Neuronal stem cell (in vitro differentiated cells): ENCODE measurements at regions not wholly inside any gene's neighbourhood (a gene's known extent, or its start where the extent isn't known, plus 50 kb on each side); places are given as distances from the start of the nearest gene placed in this dataset.

Source experiments
- DNase-seq: peaks from one replicate; pipeline ENCODE4 v3.0.0-alpha.2; 2013; ENCODE audit warnings: low spot score
- H2AFZ ChIP-seq: one replicate; pipeline ENCODE4 v1.6.1; 2013; ENCODE audit warnings: mild to moderate bottlenecking, low read length, inconsistent platforms
- H2AK5ac ChIP-seq: 2 replicates; pipeline ENCODE4 v1.6.1; 2013; ENCODE audit warnings: low read depth, mild to moderate bottlenecking, inconsistent platforms, low read length, moderate library complexity, mixed read lengths
- H2BK120ac ChIP-seq: 2 replicates; pipeline ENCODE4 v1.6.1; 2013; ENCODE audit warnings: low read depth, mild to moderate bottlenecking, inconsistent platforms, low read length, moderate library complexity, mixed read lengths
- H2BK12ac ChIP-seq: one replicate; pipeline ENCODE4 v1.6.1; 2013; ENCODE audit warnings: low read length, inconsistent platforms
- H2BK15ac ChIP-seq: 2 replicates; pipeline ENCODE4 v1.6.1; 2013; ENCODE audit warnings: mild to moderate bottlenecking, low read length, inconsistent platforms, mixed read lengths
- H2BK5ac ChIP-seq: one replicate; pipeline ENCODE4 v1.6.1; 2013; ENCODE audit warnings: inconsistent platforms, mild to moderate bottlenecking, low read length, moderate library complexity
- H3K14ac ChIP-seq: one replicate; pipeline ENCODE4 v1.6.1; 2013; ENCODE audit warnings: low read length, inconsistent platforms
- H3K18ac ChIP-seq: 2 replicates; pipeline ENCODE4 v1.6.1; 2013; ENCODE audit warnings: low read length, inconsistent platforms
- H3K23ac ChIP-seq: 2 replicates; pipeline ENCODE4 v1.6.1; 2013; ENCODE audit warnings: low read depth, mild to moderate bottlenecking, mixed read lengths, low read length, inconsistent platforms; ENCODE audit not compliant: poor library complexity
- H3K27ac ChIP-seq: replicated peaks from 3 replicates; pipeline ENCODE4 v1.5.1; 2013; ENCODE audit warnings: low read length, inconsistent platforms
- H3K27me3 ChIP-seq, 3 experiments: 2 replicates each; pipeline ENCODE4 v1.6.1; 2013; ENCODE audit warnings: low read length in 3 of 3, mild to moderate bottlenecking in 2 of 3, inconsistent platforms in 1 of 3, low read depth in 1 of 3, mixed read lengths in 1 of 3, moderate library complexity in 1 of 3; ENCODE audit not compliant: control insufficient read depth in 3 of 3, insufficient read depth in 3 of 3
- H3K36me3 ChIP-seq, 2 donors: replicated peaks in 1 of 2; 2 replicates each; pipeline ENCODE4 v1.6.1; 2013; ENCODE audit warnings: low read length in 2 of 2; ENCODE audit not compliant: control insufficient read depth in 2 of 2, insufficient read depth in 2 of 2
- H3K4ac ChIP-seq: 2 replicates; pipeline ENCODE4 v1.6.1; 2013; ENCODE audit warnings: inconsistent platforms, mild to moderate bottlenecking, low read length, moderate library complexity
- H3K4me1 ChIP-seq, 2 donors: 1 replicate in 1 of 2; 2 replicates in 1 of 2; pipeline ENCODE4 v1.6.1; 2013; ENCODE audit warnings: low read length in 2 of 2, low read depth in 1 of 2; ENCODE audit not compliant: control insufficient read depth in 2 of 2, insufficient read depth in 1 of 2
- H3K4me2 ChIP-seq: one replicate; pipeline ENCODE4 v1.6.1; 2013; ENCODE audit warnings: mild to moderate bottlenecking, low read length, inconsistent platforms; ENCODE audit not compliant: insufficient read depth, poor library complexity, severe bottlenecking
- H3K4me3 ChIP-seq, 2 donors: 2 replicates each; pipeline ENCODE4 v1.5.1; 2013; ENCODE audit warnings: low read length in 2 of 2, mild to moderate bottlenecking in 2 of 2, inconsistent platforms in 1 of 2, moderate library complexity in 1 of 2
- H3K79me1 ChIP-seq: one replicate; pipeline ENCODE4 v1.6.1; 2013; ENCODE audit warnings: low read depth, mild to moderate bottlenecking, inconsistent platforms, low read length, moderate library complexity
- H3K9ac ChIP-seq: one replicate; pipeline ENCODE4 v1.6.1; 2013; ENCODE audit warnings: mild to moderate bottlenecking, low read depth, low read length, inconsistent platforms; ENCODE audit not compliant: poor library complexity
- H3K9me3 ChIP-seq, 2 donors: replicated peaks in 1 of 2; 2 replicates each; pipeline versions ENCODE3 to v1.6.1; 2013; ENCODE audit warnings: low read length in 2 of 2, mild to moderate bottlenecking in 2 of 2, inconsistent platforms in 1 of 2, low read depth in 1 of 2, mixed read lengths in 1 of 2, moderate library complexity in 1 of 2; ENCODE audit not compliant: control insufficient read depth in 2 of 2, insufficient read depth in 1 of 2
- H4K8ac ChIP-seq: one replicate; pipeline ENCODE4 v1.6.1; 2013; ENCODE audit warnings: low read depth, mild to moderate bottlenecking, inconsistent platforms, low read length, moderate library complexity
- H4K91ac ChIP-seq: one replicate; pipeline ENCODE4 v1.6.1; 2013; ENCODE audit warnings: low read length, low read depth, mild to moderate bottlenecking, inconsistent platforms; ENCODE audit not compliant: poor library complexity
- WGBS, 2 donors: extraction: QIAGEN DNeasy Blood & Tissue Kit; methylation state at CpG; one replicate each; pipeline ENCODE4 v1.1.7; 2013; ENCODE audit warnings: missing lambda C conversion rate in 2 of 2, mixed read lengths in 1 of 2; ENCODE audit not compliant: insufficient read length in 2 of 2, insufficient replicate concordance in 1 of 2; ENCODE audit errors: extremely low coverage in 2 of 2; 5-methylcytosine and 5-hydroxymethylcytosine counted together

DNA sequence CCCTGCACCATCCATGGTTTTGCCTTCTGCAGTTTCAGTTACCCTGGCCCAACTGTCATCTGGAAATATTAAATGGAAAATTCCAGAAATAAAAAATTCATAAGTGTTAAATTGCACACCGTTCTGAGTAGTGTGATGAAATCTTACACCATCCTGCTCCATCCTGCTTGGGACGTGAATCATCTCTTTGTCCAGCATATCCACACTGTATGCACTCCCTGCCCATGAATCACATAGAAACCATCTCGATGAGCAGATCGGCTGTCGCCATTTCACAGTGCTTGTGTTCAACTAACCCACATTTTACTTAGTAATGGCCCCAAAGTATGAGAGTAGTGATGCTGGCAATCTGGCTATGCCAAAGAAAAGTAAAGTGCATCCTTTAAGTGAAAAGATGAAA, 105.9 kb upstream of the ID4 start:
- Histone ChIP-seq H3K27ac (no peak overlapping the region), H3K9me3 (peaks cover 1 to 14% of the 10 kb centered on the region in 2 donors), H3K36me3 (no peaks in the 10 kb centered on the region), H2AK5ac (no peak overlapping the region), H3K4ac (no peak overlapping the region), H3K9ac (no peak overlapping the region), H2AFZ (no peak overlapping the region), H3K18ac (no peak overlapping the region), H3K23ac (no peak overlapping the region), H2BK15ac (no peak overlapping the region), H3K4me3 (no peak overlapping the region), H4K91ac (no peak overlapping the region), H2BK5ac (no peak overlapping the region), H3K14ac (no peak overlapping the region), H3K4me1 (peaks cover 5 to 19% of the 10 kb centered on the region in 2 donors), H2BK12ac (no peak overlapping the region), H3K79me1 (no peaks in the 10 kb centered on the region), H3K27me3 (no peaks in the 10 kb centered on the region), H3K4me2 (no peak overlapping the region), H4K8ac (no peak overlapping the region), H2BK120ac (no peak overlapping the region)
- WGBS, 2 donors, result no CpG with 5 or more reads among the region's 5 CpGs
- no peak for DNase-seq

DNA sequence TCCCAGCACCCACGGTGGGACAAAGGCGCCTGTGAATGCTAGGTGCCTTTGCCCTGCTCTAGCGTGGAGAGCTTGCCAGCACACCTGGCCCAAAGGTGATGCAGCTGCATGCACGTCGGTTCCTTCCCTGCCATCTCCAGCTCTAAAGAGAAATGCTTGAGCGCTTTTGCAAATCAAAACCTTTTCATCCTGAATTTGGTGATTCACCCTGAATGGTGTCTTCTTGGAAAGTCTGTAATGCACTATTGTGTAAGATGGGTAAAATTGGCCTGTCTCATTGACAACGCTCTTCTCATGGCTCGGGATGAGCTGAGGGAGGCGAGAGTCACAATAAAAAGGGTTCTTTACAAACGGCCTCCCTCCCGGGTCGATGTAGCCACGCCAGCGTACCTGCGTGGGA, 103.1 kb upstream of the ID4 start:
- no peak overlapping the region for H3K4me3 ChIP-seq
- no peak overlapping the region for H4K8ac ChIP-seq
- no CpG with 5 or more reads among the region's 15 CpGs for WGBS, 2 donors

DNA sequence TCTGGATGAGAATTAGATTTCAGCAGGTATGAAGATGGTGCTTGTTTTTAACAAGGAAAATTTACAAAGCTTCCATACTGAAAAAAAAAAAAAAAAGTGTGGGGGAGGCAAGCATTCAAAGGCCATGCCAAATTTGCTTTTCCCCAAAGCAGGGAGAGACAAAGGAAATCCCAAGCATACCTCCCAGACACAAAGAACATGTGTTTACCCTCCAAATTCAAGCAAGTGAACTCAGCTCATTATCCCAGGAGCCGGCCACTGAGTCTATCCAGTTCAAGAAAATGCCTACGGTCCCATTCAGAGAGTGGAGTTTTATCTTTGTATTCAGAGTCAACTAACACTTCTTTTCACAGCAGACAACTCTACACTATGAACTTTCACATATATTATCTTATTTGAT, 102.7 kb upstream of the ID4 start:
- Histone ChIP-seq H3K27me3 (no peaks in the 10 kb centered on the region), H3K9ac (no peak overlapping the region), H3K4me2 (no peak overlapping the region), H2AK5ac (no peak overlapping the region), H2BK15ac (no peak overlapping the region), H3K23ac (no peak overlapping the region), H3K14ac (no peak overlapping the region), H2BK12ac (no peak overlapping the region), H3K79me1 (no peaks in the 10 kb centered on the region), H3K18ac (no peak overlapping the region), H4K91ac (no peak overlapping the region), H4K8ac (no peak overlapping the region), H2AFZ (peak overlapping the region; percentile 50), H3K36me3 (no peaks in the 10 kb centered on the region), H2BK120ac (no peak overlapping the region), H3K27ac (peak overlapping the region; percentile 41), H3K4me1 (peaks cover 5 to 20% of the 10 kb centered on the region in 2 donors), H2BK5ac (no peak overlapping the region), H3K9me3 (peaks cover 1 to 13% of the 10 kb centered on the region in 2 donors), H3K4me3 (no peak overlapping the region), H3K4ac (no peak overlapping the region)
- no CpG with 5 or more reads among the region's 2 CpGs for WGBS, 2 donors
- peak; percentile 58 for DNase-seq

More for the DNA sequence above, 103.1 kb upstream of the ID4 start:
- no peak overlapping the region for H4K91ac ChIP-seq
- no peak overlapping the region for H2BK15ac ChIP-seq
- H3K4ac ChIP-seq, result no peak overlapping the region
- no peaks in the 10 kb centered on the region for H3K36me3 ChIP-seq
- H3K14ac ChIP-seq, result no peak overlapping the region
- no peak for DNase-seq
- H2AK5ac ChIP-seq, result no peak overlapping the region
- H2BK5ac ChIP-seq, result no peak overlapping the region
- peak overlapping the region; percentile 41 for H3K27ac ChIP-seq
- H2BK12ac ChIP-seq, result no peak overlapping the region
- H3K9me3 ChIP-seq, result peaks cover 1 to 14% of the 10 kb centered on the region in 2 donors
- H2BK120ac ChIP-seq, result no peak overlapping the region
- no peak overlapping the region for H3K23ac ChIP-seq
- H3K4me1 ChIP-seq, result peaks cover 5 to 20% of the 10 kb centered on the region in 2 donors
- H3K9ac ChIP-seq, result no peak overlapping the region
- H3K18ac ChIP-seq, result peak overlapping the region; percentile 16
- no peaks in the 10 kb centered on the region for H3K79me1 ChIP-seq
- H3K4me2 ChIP-seq, result no peak overlapping the region
- H2AFZ ChIP-seq, result peak overlapping the region; percentile 50
- H3K27me3 ChIP-seq, result no peaks in the 10 kb centered on the region

DNA sequence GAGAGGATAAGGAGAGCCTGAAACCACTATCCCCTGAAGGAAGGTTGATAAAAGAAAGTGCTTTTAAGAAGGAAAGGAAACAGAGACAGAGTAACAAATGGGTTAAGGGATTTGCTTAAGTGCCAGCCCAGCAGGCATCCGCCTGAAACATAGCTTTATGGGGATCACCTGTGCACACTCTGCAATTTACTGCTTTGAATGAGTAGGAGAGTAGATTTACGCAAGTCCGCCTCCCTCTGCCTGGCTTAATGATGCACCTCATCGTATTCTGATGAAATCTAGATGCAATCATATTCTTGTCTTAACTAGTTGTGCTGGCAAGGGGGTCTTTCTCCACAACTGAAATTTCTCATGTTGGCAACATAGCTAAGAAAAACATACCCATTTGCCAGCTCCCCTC, 101.1 kb upstream of the ID4 start:
- H4K91ac ChIP-seq, result no peak overlapping the region
- no peak overlapping the region for H2AK5ac ChIP-seq
- H3K23ac ChIP-seq, result no peak overlapping the region
- no peak overlapping the region for H3K4ac ChIP-seq
- no peak overlapping the region for H2BK120ac ChIP-seq
- no peaks in the 10 kb centered on the region for H3K79me1 ChIP-seq
- no peak overlapping the region for H3K14ac ChIP-seq
- DNase-seq, result no peak
- H2AFZ ChIP-seq, result no peak overlapping the region
- no peak overlapping the region for H2BK12ac ChIP-seq
- no peak overlapping the region for H3K4me3 ChIP-seq
- H4K8ac ChIP-seq, result no peak overlapping the region
- H2BK5ac ChIP-seq, result no peak overlapping the region
- no peak overlapping the region for H3K18ac ChIP-seq
- no peaks in the 10 kb centered on the region for H3K9me3 ChIP-seq
- H3K36me3 ChIP-seq, result no peaks in the 10 kb centered on the region
- H3K27me3 ChIP-seq, result no peaks in the 10 kb centered on the region
- H2BK15ac ChIP-seq, result no peak overlapping the region
- H3K4me2 ChIP-seq, result no peak overlapping the region
- no peak overlapping the region for H3K27ac ChIP-seq
- peaks cover 5 to 20% of the 10 kb centered on the region in 2 donors for H3K4me1 ChIP-seq
- H3K9ac ChIP-seq, result no peak overlapping the region
- no CpG with 5 or more reads among the region's 4 CpGs for WGBS, 2 donors
